ENCODE measurements at regions not wholly inside any gene's neighbourhood (a gene's known extent, or its start where the extent isn't known, plus 50 kb on each side); places are given as distances from the start of the nearest gene placed in this dataset.

- TF ChIP-seq, protein P1, sequence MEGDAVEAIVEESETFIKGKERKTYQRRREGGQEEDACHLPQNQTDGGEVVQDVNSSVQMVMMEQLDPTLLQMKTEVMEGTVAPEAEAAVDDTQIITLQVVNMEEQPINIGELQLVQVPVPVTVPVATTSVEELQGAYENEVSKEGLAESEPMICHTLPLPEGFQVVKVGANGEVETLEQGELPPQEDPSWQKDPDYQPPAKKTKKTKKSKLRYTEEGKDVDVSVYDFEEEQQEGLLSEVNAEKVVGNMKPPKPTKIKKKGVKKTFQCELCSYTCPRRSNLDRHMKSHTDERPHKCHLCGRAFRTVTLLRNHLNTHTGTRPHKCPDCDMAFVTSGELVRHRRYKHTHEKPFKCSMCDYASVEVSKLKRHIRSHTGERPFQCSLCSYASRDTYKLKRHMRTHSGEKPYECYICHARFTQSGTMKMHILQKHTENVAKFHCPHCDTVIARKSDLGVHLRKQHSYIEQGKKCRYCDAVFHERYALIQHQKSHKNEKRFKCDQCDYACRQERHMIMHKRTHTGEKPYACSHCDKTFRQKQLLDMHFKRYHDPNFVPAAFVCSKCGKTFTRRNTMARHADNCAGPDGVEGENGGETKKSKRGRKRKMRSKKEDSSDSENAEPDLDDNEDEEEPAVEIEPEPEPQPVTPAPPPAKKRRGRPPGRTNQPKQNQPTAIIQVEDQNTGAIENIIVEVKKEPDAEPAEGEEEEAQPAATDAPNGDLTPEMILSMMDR (IDR thresholded peaks at IDR 0.05), result no peak
- no peak for TF ChIP-seq POLR2A (IDR thresholded peaks at IDR 0.05)
These were observed 106.8 kb downstream of the TENT5C start for GRCh38 chr1:117712621-117713020.

All from right lobe of liver (tissue), 4 donors.